Panc1 (cell line): ENCODE measurements at regions not wholly inside any gene's neighbourhood (a gene's known extent, or its start where the extent isn't known, plus 50 kb on each side); places are given as distances from the start of the nearest gene placed in this dataset.

ENCODE experiments used
- ATAC-seq: fragments of 200-7000 bp; cut with Tn5 transposase; 2 replicates; pipeline ENCODE4 v1.9.1; 2020; ENCODE audit warnings: mild to moderate bottlenecking, moderate library complexity
- BruUV-seq: library from RNA; stranded (reverse); fragments of 400-500 nt; replicated peaks from 2 replicates; lab custom pipeline; 2021; lab: Mats Ljungman, UMichigan
- CTCF ChIA-PET: fragments of 300-600 bp; sonication (Branson Sonifier 250); formaldehyde crosslinking; loops from one replicate; lab custom pipeline; 2022; ENCODE audit warnings: antibody characterized with exemption; lab: Charles Lee
- POLR2A ChIA-PET: fragments of 300-600 bp; sonication (Branson Sonifier 250); formaldehyde crosslinking; loops from one replicate; lab custom pipeline; 2022; ENCODE audit warnings: antibody characterized with exemption; lab: Charles Lee
- DNase-seq: peaks from one replicate; pipeline ENCODE4 v3.0.0-alpha.2; 2010; ENCODE audit warnings: low read depth, low spot score
- H3K27ac ChIP-seq: 2 replicates; pipeline ENCODE4 v1.5.1; 2011; ENCODE audit warnings: mild to moderate bottlenecking, low read length, inconsistent platforms
- H3K27me3 ChIP-seq: fragments of 200-500 bp; sonication (Bioruptor generic); 2 replicates; pipeline ENCODE4 v1.6.0; 2014; ENCODE audit warnings: low read length, inconsistent platforms; ENCODE audit not compliant: control insufficient read depth, insufficient read depth
- H3K36me3 ChIP-seq: fragments of 200-500 bp; sonication (Bioruptor generic); 2 replicates; pipeline ENCODE4 v1.5.1; 2014; ENCODE audit warnings: inconsistent platforms, mild to moderate bottlenecking, low read length, moderate library complexity; ENCODE audit not compliant: control insufficient read depth, insufficient read depth
- H3K4me1 ChIP-seq: 2 replicates; pipeline ENCODE4 v1.5.1; 2011; ENCODE audit warnings: inconsistent platforms, mild to moderate bottlenecking, low read length, moderate library complexity; ENCODE audit not compliant: control insufficient read depth, insufficient read depth
- H3K4me3 ChIP-seq, 2 experiments: 2 replicates each; pipeline ENCODE4 v1.5.1; 2011 to 2012; ENCODE audit warnings: low read depth in 2 of 2, low read length in 2 of 2, mild to moderate bottlenecking in 2 of 2, inconsistent platforms in 1 of 2, moderate library complexity in 1 of 2
- H3K9me3 ChIP-seq: fragments of 200-500 bp; sonication (Bioruptor generic); 2 replicates; pipeline ENCODE4 v1.5.1; 2014; ENCODE audit warnings: low read depth, mild to moderate bottlenecking, inconsistent platforms, low read length, moderate library complexity; ENCODE audit not compliant: control insufficient read depth, insufficient read depth
- POLR2AphosphoS5 ChIP-seq: IDR thresholded peaks from 2 replicates; pipeline ENCODE4 v1.6.1; 2012; ENCODE audit warnings: mild to moderate bottlenecking, low read depth, low read length, moderate library complexity
- SIN3A ChIP-seq: IDR thresholded peaks from 2 replicates; pipeline ENCODE4 v1.6.1; 2012; ENCODE audit warnings: low read depth, mild to moderate bottlenecking, low read length, moderate library complexity, borderline replicate concordance; ENCODE audit not compliant: insufficient read depth
- TCF7L2 ChIP-seq: IDR thresholded peaks from 2 replicates; pipeline ENCODE4 v1.6.1; 2011; ENCODE audit warnings: mild to moderate bottlenecking, low read depth, low read length, inconsistent platforms
- in situ Hi-C: cut with HindIII; loops from 2 replicates; pipeline ENCODE4 v1.10.0; 2016; ENCODE audit warnings: low sequenced_read_pairs, low pct_unique_long_range_greater_than_20kb
- intact Hi-C: fragments of 100-400 bp; cut with micrococcal nuclease; formaldehyde crosslinking; loops from one replicate; pipeline ENCODE4 v1.10.0; 2022; ENCODE audit not compliant: unreplicated experiment
- TF ChIP-seq, protein P1 (sequence below): fragments of 450-650 bp; IDR thresholded peaks from 2 replicates; pipeline ENCODE4 v1.5.1; 2017; ENCODE audit warnings: mild to moderate bottlenecking
- TF ChIP-seq, protein P2 (sequence below), 2 experiments: IDR thresholded peaks; 2 replicates each; pipeline ENCODE4 v1.6.1; 2011 to 2012; ENCODE audit warnings: low read depth in 2 of 2, control low read depth in 1 of 2, low read length in 1 of 2, mild to moderate bottlenecking in 1 of 2, moderate library complexity in 1 of 2; ENCODE audit not compliant: insufficient read depth in 1 of 2

DNA sequence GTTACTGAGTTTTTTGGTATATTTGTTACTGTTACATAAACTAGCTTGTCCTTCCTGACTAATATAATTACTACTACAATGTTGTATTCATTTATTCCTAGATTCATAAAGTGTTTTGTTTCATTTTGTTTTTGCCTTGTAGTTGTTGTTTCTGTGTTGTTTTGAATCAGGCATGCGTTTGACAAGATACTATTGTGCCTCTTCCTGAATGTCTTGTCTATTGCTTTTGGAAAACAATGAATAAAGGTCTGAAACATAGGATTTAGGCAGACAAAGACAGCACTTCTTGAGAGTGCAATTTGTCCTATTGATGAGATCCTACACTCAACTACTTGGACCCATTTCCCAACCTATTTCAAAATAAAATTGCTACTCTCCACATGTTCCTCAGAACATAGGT lies 630.4 kb upstream of the BOD1L1 start:
- H3K4me1 ChIP-seq, result no peaks in the 10 kb centered on the region
- in situ Hi-C loops (no loop called here), intact Hi-C loops (no loop called here)
- DNase-seq, result no peak
- no peaks in the 10 kb centered on the region for H3K36me3 ChIP-seq
- BruUV-seq, result no TSS peak
- H3K4me3 ChIP-seq, result no peak overlapping the region
- TF ChIP-seq SIN3A (no peak), POLR2AphosphoS5 (no peak), TCF7L2 (no peak)
- TF ChIP-seq, protein P1, sequence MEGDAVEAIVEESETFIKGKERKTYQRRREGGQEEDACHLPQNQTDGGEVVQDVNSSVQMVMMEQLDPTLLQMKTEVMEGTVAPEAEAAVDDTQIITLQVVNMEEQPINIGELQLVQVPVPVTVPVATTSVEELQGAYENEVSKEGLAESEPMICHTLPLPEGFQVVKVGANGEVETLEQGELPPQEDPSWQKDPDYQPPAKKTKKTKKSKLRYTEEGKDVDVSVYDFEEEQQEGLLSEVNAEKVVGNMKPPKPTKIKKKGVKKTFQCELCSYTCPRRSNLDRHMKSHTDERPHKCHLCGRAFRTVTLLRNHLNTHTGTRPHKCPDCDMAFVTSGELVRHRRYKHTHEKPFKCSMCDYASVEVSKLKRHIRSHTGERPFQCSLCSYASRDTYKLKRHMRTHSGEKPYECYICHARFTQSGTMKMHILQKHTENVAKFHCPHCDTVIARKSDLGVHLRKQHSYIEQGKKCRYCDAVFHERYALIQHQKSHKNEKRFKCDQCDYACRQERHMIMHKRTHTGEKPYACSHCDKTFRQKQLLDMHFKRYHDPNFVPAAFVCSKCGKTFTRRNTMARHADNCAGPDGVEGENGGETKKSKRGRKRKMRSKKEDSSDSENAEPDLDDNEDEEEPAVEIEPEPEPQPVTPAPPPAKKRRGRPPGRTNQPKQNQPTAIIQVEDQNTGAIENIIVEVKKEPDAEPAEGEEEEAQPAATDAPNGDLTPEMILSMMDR, result no peak
- TF ChIP-seq, protein P2, sequence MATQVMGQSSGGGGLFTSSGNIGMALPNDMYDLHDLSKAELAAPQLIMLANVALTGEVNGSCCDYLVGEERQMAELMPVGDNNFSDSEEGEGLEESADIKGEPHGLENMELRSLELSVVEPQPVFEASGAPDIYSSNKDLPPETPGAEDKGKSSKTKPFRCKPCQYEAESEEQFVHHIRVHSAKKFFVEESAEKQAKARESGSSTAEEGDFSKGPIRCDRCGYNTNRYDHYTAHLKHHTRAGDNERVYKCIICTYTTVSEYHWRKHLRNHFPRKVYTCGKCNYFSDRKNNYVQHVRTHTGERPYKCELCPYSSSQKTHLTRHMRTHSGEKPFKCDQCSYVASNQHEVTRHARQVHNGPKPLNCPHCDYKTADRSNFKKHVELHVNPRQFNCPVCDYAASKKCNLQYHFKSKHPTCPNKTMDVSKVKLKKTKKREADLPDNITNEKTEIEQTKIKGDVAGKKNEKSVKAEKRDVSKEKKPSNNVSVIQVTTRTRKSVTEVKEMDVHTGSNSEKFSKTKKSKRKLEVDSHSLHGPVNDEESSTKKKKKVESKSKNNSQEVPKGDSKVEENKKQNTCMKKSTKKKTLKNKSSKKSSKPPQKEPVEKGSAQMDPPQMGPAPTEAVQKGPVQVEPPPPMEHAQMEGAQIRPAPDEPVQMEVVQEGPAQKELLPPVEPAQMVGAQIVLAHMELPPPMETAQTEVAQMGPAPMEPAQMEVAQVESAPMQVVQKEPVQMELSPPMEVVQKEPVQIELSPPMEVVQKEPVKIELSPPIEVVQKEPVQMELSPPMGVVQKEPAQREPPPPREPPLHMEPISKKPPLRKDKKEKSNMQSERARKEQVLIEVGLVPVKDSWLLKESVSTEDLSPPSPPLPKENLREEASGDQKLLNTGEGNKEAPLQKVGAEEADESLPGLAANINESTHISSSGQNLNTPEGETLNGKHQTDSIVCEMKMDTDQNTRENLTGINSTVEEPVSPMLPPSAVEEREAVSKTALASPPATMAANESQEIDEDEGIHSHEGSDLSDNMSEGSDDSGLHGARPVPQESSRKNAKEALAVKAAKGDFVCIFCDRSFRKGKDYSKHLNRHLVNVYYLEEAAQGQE (IDR thresholded peaks at IDR 0.05; ENCODE audit: insufficient read depth in 1 of 2, low read depth in 2 of 2, low read length in 1 of 2), result no peak
- no peak overlapping the region for H3K27ac ChIP-seq
- no peaks in the 10 kb centered on the region for H3K27me3 ChIP-seq
- ChIA-PET POLR2A (no interaction called here), CTCF (no interaction called here)
- H3K9me3 ChIP-seq, result no peaks in the 10 kb centered on the region
- ATAC-seq, result no peak

DNA sequence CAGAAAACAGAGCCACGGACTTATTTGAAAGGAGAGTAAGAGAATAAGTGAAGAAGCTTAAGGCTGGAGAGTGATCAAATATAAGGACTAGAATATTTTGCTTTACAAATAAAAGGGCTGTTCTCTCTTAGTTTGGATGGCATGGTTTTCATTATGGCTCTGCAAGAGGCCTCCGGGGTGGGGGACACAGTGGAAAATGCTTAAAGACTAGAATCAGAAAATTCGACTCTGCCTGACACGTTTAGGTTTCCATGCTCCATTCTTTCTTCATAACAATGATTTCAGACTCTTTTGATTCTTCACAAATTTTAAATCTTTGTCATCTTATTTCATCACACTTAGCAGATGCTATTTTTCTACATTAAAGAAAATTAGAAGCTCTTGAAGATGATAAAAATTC lies 632.4 kb upstream of the BOD1L1 start:
- no peaks in the 10 kb centered on the region for H3K4me1 ChIP-seq
- H3K27ac ChIP-seq, result no peak overlapping the region
- DNase-seq, result no peak
- no peak for ATAC-seq
- TF ChIP-seq POLR2AphosphoS5 (no peak), TCF7L2 (no peak), SIN3A (no peak)
- TF ChIP-seq, protein P1, result no peak
- TF ChIP-seq, protein P2 (IDR thresholded peaks at IDR 0.05; ENCODE audit: insufficient read depth in 1 of 2, low read depth in 2 of 2, low read length in 1 of 2), result no peak
- in situ Hi-C loops, result no loop called here
- no peak overlapping the region for H3K4me3 ChIP-seq
- no peaks in the 10 kb centered on the region for H3K9me3 ChIP-seq
- no peaks in the 10 kb centered on the region for H3K36me3 ChIP-seq
- ChIA-PET CTCF (no interaction called here), POLR2A (no interaction called here)
- BruUV-seq, result no TSS peak
- no peaks in the 10 kb centered on the region for H3K27me3 ChIP-seq
- intact Hi-C loops, result no loop called here
